ENCODE measurements at regions not wholly inside any gene's neighbourhood (a gene's known extent, or its start where the extent isn't known, plus 50 kb on each side); places are given as distances from the start of the nearest gene placed in this dataset.

DNA sequence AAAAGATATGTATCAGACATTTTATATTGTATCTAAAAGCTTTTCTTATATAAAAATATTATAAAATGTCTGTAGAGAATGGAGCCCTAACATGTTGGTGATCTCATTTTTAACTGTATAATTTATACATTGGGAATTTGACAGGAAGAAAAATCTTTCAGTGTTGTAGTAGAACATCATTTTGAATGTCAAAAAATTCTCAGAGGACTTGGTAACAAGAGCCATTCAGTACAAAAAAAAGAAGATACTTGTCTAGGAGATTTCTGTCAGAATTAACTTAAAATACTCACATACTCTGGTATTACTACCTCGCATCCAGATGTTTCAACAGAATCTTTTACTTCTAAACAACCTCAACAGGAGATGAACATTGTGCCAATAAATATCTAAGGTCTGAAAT, 1277.9 kb downstream of the ROBO2 start:
- TF ChIP-seq, protein P1, sequence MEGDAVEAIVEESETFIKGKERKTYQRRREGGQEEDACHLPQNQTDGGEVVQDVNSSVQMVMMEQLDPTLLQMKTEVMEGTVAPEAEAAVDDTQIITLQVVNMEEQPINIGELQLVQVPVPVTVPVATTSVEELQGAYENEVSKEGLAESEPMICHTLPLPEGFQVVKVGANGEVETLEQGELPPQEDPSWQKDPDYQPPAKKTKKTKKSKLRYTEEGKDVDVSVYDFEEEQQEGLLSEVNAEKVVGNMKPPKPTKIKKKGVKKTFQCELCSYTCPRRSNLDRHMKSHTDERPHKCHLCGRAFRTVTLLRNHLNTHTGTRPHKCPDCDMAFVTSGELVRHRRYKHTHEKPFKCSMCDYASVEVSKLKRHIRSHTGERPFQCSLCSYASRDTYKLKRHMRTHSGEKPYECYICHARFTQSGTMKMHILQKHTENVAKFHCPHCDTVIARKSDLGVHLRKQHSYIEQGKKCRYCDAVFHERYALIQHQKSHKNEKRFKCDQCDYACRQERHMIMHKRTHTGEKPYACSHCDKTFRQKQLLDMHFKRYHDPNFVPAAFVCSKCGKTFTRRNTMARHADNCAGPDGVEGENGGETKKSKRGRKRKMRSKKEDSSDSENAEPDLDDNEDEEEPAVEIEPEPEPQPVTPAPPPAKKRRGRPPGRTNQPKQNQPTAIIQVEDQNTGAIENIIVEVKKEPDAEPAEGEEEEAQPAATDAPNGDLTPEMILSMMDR (IDR thresholded peaks at IDR 0.05), result no peak
- no peak for TF ChIP-seq EP300 (IDR thresholded peaks at IDR 0.05; ENCODE audit: low read depth)

Measured in transverse colon (tissue), 3 donors.